Neural cell (in vitro differentiated cells): ENCODE measurements at regions not wholly inside any gene's neighbourhood (a gene's known extent, or its start where the extent isn't known, plus 50 kb on each side); places are given as distances from the start of the nearest gene placed in this dataset.

Experiments used
- EP300 ChIP-seq: fragments of 450-650 bp; conservative IDR thresholded peaks from 2 replicates; pipeline ENCODE4 v1.6.1; 2014; ENCODE audit warnings: antibody characterized with exemption, mild to moderate bottlenecking, moderate library complexity; ENCODE audit not compliant: poor library complexity, severe bottlenecking
- EZH2 ChIP-seq: fragments of 200-600, 300-800 bp; shearing (Covaris generic), sonication (generic); IDR thresholded peaks from 2 replicates; pipeline ENCODE4 v1.6.1; 2014; ENCODE audit warnings: antibody characterized with exemption, low read length, borderline replicate concordance, mild to moderate bottlenecking; ENCODE audit not compliant: insufficient read depth, poor library complexity, severe bottlenecking
- POLR2AphosphoS5 ChIP-seq: IDR thresholded peaks from 2 replicates; pipeline ENCODE4 v1.6.1; 2012
- TF ChIP-seq, protein P1 (sequence below): fragments of 450-650 bp; IDR thresholded peaks from 2 replicates; pipeline ENCODE4 v1.5.1; 2014; ENCODE audit warnings: antibody characterized with exemption, mild to moderate bottlenecking, moderate library complexity; ENCODE audit not compliant: poor library complexity, severe bottlenecking

DNA sequence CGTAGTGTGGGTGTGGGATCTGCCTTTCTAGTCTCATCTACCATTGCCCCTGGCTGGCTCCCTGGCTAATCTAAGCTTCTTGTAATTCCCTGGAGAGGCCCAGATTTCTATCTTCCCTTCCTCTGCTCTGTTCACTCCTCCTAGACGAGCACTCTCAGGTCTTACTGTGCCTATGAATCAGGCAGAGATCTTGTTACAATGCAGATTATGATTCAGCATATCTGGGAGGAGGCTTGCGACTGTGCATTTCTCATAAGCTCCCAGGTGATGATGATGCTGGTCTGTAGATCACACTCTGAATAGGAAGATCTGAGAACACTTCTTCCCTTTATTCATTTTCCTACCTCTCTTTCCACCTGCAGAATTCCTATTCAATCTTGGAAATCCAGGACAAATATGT lies 200.1 kb downstream of the CBLN1 start:
- no peak for TF ChIP-seq EP300
- TF ChIP-seq POLR2AphosphoS5, result no peak
- TF ChIP-seq EZH2, result no peak
- TF ChIP-seq, protein P1, sequence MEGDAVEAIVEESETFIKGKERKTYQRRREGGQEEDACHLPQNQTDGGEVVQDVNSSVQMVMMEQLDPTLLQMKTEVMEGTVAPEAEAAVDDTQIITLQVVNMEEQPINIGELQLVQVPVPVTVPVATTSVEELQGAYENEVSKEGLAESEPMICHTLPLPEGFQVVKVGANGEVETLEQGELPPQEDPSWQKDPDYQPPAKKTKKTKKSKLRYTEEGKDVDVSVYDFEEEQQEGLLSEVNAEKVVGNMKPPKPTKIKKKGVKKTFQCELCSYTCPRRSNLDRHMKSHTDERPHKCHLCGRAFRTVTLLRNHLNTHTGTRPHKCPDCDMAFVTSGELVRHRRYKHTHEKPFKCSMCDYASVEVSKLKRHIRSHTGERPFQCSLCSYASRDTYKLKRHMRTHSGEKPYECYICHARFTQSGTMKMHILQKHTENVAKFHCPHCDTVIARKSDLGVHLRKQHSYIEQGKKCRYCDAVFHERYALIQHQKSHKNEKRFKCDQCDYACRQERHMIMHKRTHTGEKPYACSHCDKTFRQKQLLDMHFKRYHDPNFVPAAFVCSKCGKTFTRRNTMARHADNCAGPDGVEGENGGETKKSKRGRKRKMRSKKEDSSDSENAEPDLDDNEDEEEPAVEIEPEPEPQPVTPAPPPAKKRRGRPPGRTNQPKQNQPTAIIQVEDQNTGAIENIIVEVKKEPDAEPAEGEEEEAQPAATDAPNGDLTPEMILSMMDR, result no peak
